Activated CD4-positive, alpha-beta T cell treated with anti-CD3 and anti-CD28 coated beads, Interleukin-10, Interleukin-2, amounts not matched to agents 100 ng/mL and 50 ng/mL, durations not matched to agents 16 hours and 8 hours (primary cell): ENCODE measurements at regions not wholly inside any gene's neighbourhood (a gene's known extent, or its start where the extent isn't known, plus 50 kb on each side); places are given as distances from the start of the nearest gene placed in this dataset.

ENCODE experiments used
- DNase-seq: peaks from one replicate; pipeline ENCODE4 v3.0.0-alpha.2; 2020

- DNase-seq, result no peak
Observed at GRCh38 chr20:22403632-22404361, 180.6 kb downstream of the FOXA2 start.

DNA sequence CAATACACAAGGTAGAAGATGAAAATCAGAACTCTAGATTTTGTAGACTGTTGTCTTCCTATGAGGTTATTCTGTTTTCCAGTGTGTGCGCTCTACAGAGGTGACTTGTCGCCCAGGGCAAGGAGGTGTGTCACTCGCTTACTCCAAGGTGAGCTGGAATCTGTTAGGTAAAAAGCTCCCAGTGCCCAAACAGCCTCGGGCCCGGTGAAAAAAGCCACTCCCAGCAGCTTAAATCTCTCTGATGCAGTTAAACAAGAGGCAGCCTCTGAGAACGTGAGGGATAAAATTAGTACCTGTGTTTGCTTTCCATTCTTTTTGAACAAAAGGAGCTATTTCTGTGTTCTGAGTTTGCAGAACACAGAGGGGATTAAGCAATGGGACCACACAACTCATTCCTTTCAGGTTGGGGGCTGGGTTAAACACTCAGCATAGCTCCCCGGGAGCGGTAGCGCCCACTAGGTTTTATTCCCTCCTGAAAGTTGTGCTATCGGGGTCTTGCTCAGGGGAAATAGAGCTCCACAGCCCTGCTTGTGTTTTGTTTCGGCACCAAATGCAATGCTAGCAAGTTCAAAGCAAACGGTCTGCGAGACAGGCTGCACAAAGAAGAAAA lies 181.2 kb downstream of the FOXA2 start:
- no peak for DNase-seq

- DNase-seq, result no peak
Observed at GRCh38 chr20:22402550-22402949, 181.8 kb downstream of the FOXA2 start.

GRCh38 chr20:22400440-22400839 lies 183.9 kb downstream of the FOXA2 start:
- no peak for DNase-seq

- no peak for DNase-seq
Observed at GRCh38 chr20:22394583-22394982, 189.8 kb downstream of the FOXA2 start.

GRCh38 chr20:22390543-22390903 lies 193.8 kb downstream of the FOXA2 start:
- DNase-seq, result no peak

- no peak for DNase-seq
Observed at GRCh38 chr20:22389836-22390542, 194.4 kb downstream of the FOXA2 start.

DNA sequence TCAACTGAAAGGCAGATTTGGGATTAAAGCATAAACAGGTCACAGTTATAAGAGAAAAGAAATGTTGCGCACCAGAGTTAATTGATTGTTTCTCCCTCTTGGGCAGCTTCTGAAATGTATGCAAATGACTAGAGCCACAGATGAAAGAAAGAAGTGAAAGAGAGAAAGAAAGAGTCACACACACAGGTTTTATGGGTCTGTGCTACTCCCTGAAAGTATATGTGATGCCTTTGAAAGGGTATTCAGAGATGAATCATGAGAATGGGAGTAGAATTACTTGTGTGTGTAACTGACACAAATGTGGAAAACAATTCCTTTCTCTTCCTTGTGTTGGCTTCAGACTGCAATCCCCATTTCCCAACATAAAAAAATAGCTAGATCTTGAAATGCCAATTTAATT lies 196.9 kb downstream of the FOXA2 start:
- DNase-seq, result no peak

GRCh38 chr20:22386306-22386623 lies 198.1 kb downstream of the FOXA2 start:
- DNase-seq, result no peak

- DNase-seq, result no peak
Observed at GRCh38 chr20:22385602-22386305, 198.6 kb downstream of the FOXA2 start.

GRCh38 chr20:22384978-22385377 lies 199.4 kb downstream of the FOXA2 start:
- DNase-seq, result no peak

DNA sequence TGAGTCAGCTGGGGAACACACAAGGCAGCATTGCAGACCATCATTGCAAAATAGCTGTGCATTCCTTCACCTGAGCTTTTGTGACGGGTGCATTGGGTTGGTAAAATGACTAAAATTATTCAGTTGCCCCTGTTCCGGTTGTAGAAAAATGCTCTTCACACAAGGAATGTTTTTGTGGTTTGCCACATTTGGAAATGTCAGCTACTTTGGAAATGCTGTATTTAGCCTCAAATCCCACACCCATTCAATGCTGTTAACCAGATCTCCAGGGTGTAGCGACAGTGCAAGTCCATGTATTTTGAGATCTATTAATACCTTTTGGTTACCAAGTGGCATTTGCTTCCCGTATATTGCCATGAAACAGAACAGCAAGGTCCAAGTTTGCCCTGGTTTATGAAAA lies 201.2 kb downstream of the FOXA2 start:
- no peak for DNase-seq

DNA sequence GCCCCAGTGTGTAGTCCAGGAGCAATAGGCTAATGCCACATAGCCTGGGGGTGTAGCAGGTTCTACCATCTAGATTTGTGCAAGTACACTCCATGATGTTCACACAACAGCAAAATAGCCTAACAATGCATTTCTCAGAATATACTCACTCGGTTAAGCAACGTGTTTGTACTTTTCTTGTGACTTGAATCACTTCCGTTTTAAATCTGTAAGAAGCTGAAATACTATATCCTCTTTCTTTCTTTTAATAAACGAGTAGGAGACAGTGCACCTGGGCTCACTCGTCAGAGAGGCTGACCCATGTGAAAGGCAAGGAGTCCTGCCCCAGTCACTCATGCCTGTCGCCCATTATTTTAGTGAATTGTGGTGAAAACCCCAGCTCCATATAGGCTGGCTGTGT lies 201.6 kb downstream of the FOXA2 start:
- DNase-seq, result no peak

GRCh38 chr20:22381812-22382416 lies 202.5 kb downstream of the FOXA2 start:
- DNase-seq, result no peak

DNA sequence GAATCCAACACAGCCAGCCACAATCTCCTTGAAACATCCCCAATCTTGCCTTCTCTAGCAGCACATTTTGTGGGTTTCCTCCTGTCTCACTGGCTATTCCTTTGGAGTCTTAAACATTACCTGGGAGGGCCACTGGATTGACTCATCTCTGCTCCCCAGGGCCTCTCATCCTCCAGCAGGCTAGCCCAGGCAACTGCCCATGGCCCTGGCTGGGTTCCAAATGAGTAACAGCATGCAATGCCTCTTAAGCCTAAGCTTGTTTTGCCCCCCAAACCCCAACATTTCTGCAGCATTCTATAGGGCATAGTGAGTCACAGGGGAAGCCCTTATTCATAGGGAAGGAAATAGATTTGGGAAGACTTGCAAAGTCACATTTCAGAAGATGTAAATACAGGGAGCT lies 204.9 kb downstream of the FOXA2 start:
- DNase-seq, result no peak

GRCh38 chr20:22374678-22375590 lies 209.4 kb downstream of the FOXA2 start:
- no peak for DNase-seq

GRCh38 chr20:22374066-22374465 lies 210.3 kb downstream of the FOXA2 start:
- DNase-seq, result no peak

DNA sequence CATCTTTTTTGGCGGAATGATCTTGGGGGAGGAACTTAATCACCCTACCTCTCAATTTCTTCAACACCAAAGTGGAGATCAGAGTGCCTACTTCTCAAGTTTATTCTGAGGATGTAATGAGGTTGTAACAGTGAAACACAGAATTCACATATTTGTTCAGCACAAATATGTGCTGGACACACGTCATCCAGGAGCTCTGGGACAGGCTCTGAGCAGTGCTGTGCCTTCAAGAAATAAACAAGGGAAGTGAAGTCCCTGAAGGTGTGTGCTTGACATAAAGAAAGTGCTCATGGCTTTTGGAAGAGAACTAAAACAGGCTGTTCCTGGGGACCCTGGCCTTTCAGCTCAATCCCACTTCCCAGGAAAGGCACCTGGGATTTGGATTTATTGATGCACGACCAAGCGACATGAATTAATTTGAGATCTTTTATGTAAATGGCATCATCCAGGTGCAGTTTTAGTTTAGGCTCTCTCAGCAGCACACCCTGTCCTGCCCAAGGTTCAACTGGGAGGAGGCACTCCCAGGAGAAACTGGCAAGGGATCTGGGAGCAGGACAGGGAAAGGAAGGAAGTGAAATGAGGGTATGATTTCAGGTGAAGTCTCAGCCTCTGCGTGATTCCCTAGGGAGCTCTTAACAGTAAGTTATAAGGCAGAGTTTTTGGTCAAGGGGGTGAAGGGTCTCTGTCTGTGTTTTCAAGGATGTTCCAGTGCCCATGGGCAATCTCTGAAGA lies 211.0 kb downstream of the FOXA2 start:
- no peak for DNase-seq

- DNase-seq, result no peak
Observed at GRCh38 chr20:22371843-22372242, 212.5 kb downstream of the FOXA2 start.

- no peak for DNase-seq
Observed at GRCh38 chr20:22370137-22370536, 214.2 kb downstream of the FOXA2 start.

DNA sequence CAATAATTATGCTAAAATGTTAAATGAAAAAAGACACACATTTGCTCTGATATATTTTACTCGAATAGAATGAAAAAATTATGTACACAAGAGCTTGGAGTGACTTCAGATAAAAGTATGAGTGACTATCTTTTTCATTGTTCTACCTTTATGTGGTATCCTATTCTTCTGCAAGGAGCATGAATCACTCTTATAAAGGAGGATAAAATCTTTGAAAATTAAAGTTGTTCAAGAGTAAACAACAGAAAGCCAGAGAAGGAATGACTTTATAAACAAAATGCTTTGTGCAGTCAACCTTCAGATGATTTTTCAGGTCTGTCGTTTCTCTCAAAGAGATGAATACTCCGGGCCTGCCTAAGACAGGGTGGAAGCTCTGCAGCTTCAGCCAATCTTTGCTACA lies 215.3 kb downstream of the FOXA2 start:
- DNase-seq, result no peak

DNA sequence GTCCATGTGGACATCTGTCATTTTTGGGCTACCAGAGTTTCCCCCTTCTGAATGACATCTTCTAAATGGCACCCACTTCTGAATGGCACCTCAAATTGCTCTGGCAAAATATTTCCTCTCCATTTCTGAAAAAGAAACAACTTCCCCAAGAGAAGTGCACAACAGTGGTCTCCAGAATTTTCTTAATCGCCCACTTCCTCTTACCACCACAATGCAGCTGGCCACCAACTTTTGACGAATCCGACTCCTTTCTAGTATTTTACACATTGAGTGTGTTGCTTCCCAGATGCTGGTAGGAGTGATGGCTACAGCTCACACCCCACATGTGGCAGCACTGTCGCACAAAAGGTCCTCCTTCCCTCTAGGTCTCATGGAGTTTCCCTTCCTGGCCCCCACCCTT lies 216.1 kb downstream of the FOXA2 start:
- DNase-seq, result no peak
